HepG2 (cell line): ENCODE measurements at regions not wholly inside any gene's neighbourhood (a gene's known extent, or its start where the extent isn't known, plus 50 kb on each side); places are given as distances from the start of the nearest gene placed in this dataset.

ENCODE experiments used
- FLYWCH1 ChIP-seq: sonication (generic); formaldehyde crosslinking; IDR thresholded peaks from 2 replicates; pipeline ENCODE4 v1.8.1; 2023; ENCODE audit warnings: mild to moderate bottlenecking, missing genetic modification reagents
- MXD1 ChIP-seq: sonication (generic); formaldehyde crosslinking; IDR thresholded peaks from 2 replicates; pipeline ENCODE4 v1.4.0; 2020; ENCODE audit warnings: mild to moderate bottlenecking, missing genetic modification reagents
- NR1H2 ChIP-seq: sonication (generic); formaldehyde crosslinking; IDR thresholded peaks from 2 replicates; pipeline ENCODE4 v1.8.1; 2022; ENCODE audit warnings: low read depth, missing genetic modification reagents, borderline replicate concordance
- ZNF251 ChIP-seq: sonication (generic); formaldehyde crosslinking; IDR thresholded peaks from 2 replicates; pipeline ENCODE4 v1.9.0; 2021; ENCODE audit warnings: mild to moderate bottlenecking, missing genetic modification reagents
- TF ChIP-seq, protein P1 (sequence below): sonication (generic); formaldehyde crosslinking; IDR thresholded peaks from 2 replicates; pipeline ENCODE4 v1.5.0; 2020; ENCODE audit warnings: mild to moderate bottlenecking, missing genetic modification reagents, moderate library complexity

DNA sequence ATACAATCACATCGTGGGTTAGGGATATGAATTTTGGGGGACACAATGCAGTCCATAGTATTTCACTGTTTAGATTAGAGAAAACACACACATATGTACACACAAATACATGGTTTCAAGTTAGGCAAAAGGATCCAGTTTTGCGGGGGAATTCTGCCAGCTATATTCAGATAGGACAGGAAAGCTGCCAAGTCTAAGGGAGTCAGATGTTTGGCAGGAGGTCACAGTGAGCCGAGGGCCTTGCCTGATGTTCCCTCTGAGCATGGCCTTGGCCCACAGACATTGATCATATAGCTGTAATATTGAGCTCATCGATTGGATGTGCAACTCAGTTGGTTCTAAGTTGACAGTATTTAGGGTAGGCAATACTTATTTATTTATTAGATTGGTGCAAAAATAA is 122.8 kb downstream of the ADRA2A start:
- TF ChIP-seq, protein P1, sequence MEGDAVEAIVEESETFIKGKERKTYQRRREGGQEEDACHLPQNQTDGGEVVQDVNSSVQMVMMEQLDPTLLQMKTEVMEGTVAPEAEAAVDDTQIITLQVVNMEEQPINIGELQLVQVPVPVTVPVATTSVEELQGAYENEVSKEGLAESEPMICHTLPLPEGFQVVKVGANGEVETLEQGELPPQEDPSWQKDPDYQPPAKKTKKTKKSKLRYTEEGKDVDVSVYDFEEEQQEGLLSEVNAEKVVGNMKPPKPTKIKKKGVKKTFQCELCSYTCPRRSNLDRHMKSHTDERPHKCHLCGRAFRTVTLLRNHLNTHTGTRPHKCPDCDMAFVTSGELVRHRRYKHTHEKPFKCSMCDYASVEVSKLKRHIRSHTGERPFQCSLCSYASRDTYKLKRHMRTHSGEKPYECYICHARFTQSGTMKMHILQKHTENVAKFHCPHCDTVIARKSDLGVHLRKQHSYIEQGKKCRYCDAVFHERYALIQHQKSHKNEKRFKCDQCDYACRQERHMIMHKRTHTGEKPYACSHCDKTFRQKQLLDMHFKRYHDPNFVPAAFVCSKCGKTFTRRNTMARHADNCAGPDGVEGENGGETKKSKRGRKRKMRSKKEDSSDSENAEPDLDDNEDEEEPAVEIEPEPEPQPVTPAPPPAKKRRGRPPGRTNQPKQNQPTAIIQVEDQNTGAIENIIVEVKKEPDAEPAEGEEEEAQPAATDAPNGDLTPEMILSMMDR (CRISPR knock-in tag): no peak
- TF ChIP-seq FLYWCH1 (CRISPR knock-in tag) (no peak), NR1H2 (CRISPR knock-in tag) (no peak), ZNF251 (no peak), MXD1 (CRISPR knock-in tag) (no peak)
